ENCODE measurements at regions not wholly inside any gene's neighbourhood (a gene's known extent, or its start where the extent isn't known, plus 50 kb on each side); places are given as distances from the start of the nearest gene placed in this dataset.

GRCh38 chr14:37813732-37814131 is 218.3 kb downstream of the TTC6 start:
- TF ChIP-seq EP300 (IDR thresholded peaks at IDR 0.05) (no peak), POLR2AphosphoS5 (IDR thresholded peaks at IDR 0.05) (no peak), CTCF (IDR thresholded peaks at IDR 0.05) (no peak)
